NB4 (cell line): ENCODE measurements at regions not wholly inside any gene's neighbourhood (a gene's known extent, or its start where the extent isn't known, plus 50 kb on each side); places are given as distances from the start of the nearest gene placed in this dataset.
"Not testable (repeated sequence)": the region's sequence is repeated elsewhere in the genome, so short reads cannot be mapped to it uniquely, and the experiment has no call there.

Experiments
- DNase-seq: peaks from one replicate; pipeline ENCODE4 v3.0.0; 2010; ENCODE audit warnings: low read depth
- H3K4me3 ChIP-seq: one replicate; pipeline ENCODE4 v1.5.1; 2011; ENCODE audit warnings: mild to moderate bottlenecking, low read depth, low read length, moderate library complexity
- MYC ChIP-seq: IDR thresholded peaks from 2 replicates; pipeline ENCODE4 v1.6.1; 2011; ENCODE audit warnings: low read depth, low read length
- POLR2A ChIP-seq: IDR thresholded peaks from 2 replicates; pipeline ENCODE4 v1.6.1; 2011; ENCODE audit warnings: mild to moderate bottlenecking; ENCODE audit not compliant: insufficient read length; ENCODE audit errors: extremely low read depth
- TF ChIP-seq, protein P1 (sequence below): IDR thresholded peaks from one replicate; pipeline ENCODE4 v1.5.1; 2012; ENCODE audit warnings: low read depth, low read length
- TF ChIP-seq, protein P2 (sequence below): IDR thresholded peaks from 2 replicates; pipeline ENCODE4 v1.6.1; 2011; ENCODE audit warnings: low read depth, low read length

- TF ChIP-seq, protein P1, sequence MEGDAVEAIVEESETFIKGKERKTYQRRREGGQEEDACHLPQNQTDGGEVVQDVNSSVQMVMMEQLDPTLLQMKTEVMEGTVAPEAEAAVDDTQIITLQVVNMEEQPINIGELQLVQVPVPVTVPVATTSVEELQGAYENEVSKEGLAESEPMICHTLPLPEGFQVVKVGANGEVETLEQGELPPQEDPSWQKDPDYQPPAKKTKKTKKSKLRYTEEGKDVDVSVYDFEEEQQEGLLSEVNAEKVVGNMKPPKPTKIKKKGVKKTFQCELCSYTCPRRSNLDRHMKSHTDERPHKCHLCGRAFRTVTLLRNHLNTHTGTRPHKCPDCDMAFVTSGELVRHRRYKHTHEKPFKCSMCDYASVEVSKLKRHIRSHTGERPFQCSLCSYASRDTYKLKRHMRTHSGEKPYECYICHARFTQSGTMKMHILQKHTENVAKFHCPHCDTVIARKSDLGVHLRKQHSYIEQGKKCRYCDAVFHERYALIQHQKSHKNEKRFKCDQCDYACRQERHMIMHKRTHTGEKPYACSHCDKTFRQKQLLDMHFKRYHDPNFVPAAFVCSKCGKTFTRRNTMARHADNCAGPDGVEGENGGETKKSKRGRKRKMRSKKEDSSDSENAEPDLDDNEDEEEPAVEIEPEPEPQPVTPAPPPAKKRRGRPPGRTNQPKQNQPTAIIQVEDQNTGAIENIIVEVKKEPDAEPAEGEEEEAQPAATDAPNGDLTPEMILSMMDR: no peak
- no peak for TF ChIP-seq MYC
- TF ChIP-seq, protein P2, sequence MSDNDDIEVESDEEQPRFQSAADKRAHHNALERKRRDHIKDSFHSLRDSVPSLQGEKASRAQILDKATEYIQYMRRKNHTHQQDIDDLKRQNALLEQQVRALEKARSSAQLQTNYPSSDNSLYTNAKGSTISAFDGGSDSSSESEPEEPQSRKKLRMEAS: no peak
- TF ChIP-seq POLR2A: no peak
- DNase-seq: no peak
- H3K4me3 ChIP-seq: no peak overlapping the region
Observed at GRCh38 chr11:114955923-114956322, 277.6 kb downstream of the NXPE2 start.

GRCh38 chr11:114956566-114956965, 278.2 kb downstream of the NXPE2 start:
- TF ChIP-seq, protein P1: no peak
- no peak for DNase-seq
- H3K4me3 ChIP-seq: no peak overlapping the region

DNA sequence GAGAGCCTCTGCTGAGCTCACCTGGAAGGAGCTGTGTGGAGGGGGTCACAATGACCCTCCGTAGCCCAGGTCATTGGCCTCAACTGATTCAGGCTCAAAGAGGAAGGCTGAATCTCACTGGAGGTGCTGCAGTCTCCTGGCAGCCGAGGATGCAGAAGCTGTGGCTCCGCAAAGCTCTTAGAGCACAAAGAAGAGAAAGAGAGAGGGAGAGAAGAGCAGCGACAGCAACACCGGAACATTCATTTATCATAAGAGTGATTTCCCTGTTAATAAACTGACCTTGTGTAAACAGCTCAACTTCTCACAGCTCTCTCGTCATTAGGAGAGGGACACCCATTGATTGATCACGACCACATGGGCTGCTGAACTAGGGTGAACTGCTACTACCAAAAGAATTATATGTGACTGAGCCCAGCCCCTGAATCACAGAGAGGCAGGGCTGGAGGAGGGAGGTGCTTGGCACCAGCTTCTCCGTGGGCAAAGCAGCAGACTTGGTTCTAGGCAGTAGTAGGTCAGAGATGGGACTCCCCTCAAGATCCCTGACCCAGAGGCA, 281.7 kb downstream of the NXPE2 start:
- H3K4me3 ChIP-seq: no peak overlapping the region
- DNase-seq: no peak
- TF ChIP-seq, protein P2: no peak
- TF ChIP-seq POLR2A: no peak
- TF ChIP-seq, protein P1: no peak
- TF ChIP-seq MYC: no peak

DNA sequence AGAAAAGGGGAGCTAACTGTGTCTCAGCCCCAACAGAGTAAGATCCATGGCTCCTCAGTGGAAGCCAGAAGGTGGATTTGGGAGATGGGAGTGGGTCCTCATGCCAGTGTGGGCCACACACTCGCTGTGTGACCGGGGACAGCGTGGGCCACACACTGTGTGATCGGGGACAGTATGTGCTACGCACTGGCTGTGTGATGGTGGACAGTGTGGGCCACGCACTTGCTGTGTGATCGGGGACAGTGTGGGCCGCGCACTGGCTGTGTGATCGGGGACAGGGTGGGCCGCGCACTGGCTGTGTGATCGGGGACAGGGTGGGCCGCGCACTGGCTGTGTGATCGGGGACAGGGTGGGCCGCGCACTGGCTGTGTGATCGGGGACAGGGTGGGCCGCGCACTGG, 282.5 kb downstream of the NXPE2 start:
- not testable (repeated sequence) for DNase-seq, H3K4me3 ChIP-seq

DNA sequence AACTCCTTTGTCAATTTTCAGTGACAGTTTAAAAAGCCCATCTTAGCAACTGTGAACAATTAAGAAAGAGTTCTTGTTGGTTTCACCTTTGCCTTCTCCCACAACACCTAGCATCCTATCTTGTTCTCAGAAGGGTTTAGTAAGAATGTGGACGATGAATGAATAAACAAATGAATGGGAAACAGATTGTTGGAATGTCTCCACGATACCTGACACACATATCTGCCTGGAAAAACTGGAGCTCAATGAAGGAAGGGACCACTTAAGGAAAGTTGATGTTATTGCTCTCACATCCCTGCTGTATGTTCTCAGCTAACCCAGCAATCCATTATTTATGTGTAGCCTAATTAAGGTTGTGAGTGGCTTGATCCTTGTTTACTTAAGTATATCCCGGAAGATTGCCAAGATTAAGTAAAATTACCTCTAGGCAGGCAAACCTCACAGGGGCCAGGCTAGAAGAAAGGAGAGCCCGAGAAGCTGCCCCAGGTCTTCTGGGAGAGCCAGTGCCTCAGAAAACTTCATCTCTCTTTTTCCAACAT, 286.4 kb downstream of the NXPE2 start:
- no peak for DNase-seq
- no peak overlapping the region for H3K4me3 ChIP-seq
- TF ChIP-seq MYC (no peak), POLR2A (no peak)
- TF ChIP-seq, protein P2: no peak
- TF ChIP-seq, protein P1: no peak

GRCh38 chr11:114970927-114971645, 292.8 kb downstream of the NXPE2 start:
- H3K4me3 ChIP-seq: no peak overlapping the region
- DNase-seq: no peak
- no peak for TF ChIP-seq MYC

DNA sequence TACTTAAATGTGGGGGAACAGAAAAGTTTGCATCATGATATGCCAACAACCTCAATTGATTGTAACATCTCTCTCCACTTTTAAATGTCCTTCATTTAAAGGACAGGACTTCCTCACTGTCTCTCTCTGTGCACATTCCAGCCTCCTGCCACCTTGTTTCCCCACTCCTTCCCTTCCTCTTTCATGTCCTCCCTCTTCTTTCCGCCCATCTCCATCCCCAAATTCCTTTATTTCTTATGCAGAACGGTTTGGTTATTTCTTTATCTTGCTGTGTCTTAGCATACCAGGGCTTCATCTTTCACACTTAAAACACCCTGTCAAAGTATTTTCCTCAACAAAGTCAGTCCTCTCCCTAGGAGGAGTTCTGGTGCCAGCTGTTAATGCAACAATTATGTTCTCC, 293.8 kb downstream of the NXPE2 start:
- DNase-seq: no peak
- TF ChIP-seq POLR2A (no peak), MYC (no peak)
- TF ChIP-seq, protein P1: no peak
- TF ChIP-seq, protein P2: no peak
- no peak overlapping the region for H3K4me3 ChIP-seq
